Neural cell (in vitro differentiated cells): ENCODE measurements at regions not wholly inside any gene's neighbourhood (a gene's known extent, or its start where the extent isn't known, plus 50 kb on each side); places are given as distances from the start of the nearest gene placed in this dataset.

Experiments
- H2AFZ ChIP-seq: fragments of 200-600, 300-800 bp; sonication (generic), shearing (Covaris generic); 2 replicates; pipeline ENCODE4 v1.6.0; 2014; ENCODE audit warnings: low read depth, mild to moderate bottlenecking, antibody characterized with exemption, low read length, moderate library complexity
- H3F3A ChIP-seq: fragments of 200-600 bp; shearing (Covaris generic); 2 replicates; pipeline ENCODE4 v1.6.1; 2016; ENCODE audit warnings: mild to moderate bottlenecking, moderate library complexity, mixed read lengths, antibody characterized with exemption, low read length; ENCODE audit not compliant: insufficient read depth, poor library complexity, severe bottlenecking
- H3K27ac ChIP-seq: fragments of 200-600, 300-800 bp; sonication (generic), shearing (Covaris generic); 2 replicates; pipeline ENCODE4 v1.5.1; 2014; ENCODE audit warnings: mild to moderate bottlenecking, low read length, moderate library complexity
- H3K27me3 ChIP-seq: fragments of 300-800, 200-600 bp; sonication (generic), shearing (Covaris generic); 2 replicates; pipeline ENCODE4 v1.6.0; 2014; ENCODE audit warnings: mild to moderate bottlenecking, low read depth, low read length, moderate library complexity; ENCODE audit not compliant: insufficient read depth
- H3K36me3 ChIP-seq: fragments of 300-800, 200-600 bp; sonication (generic), shearing (Covaris generic); 2 replicates; pipeline ENCODE4 v1.5.1; 2014; ENCODE audit warnings: mild to moderate bottlenecking, antibody characterized with exemption, low read length, moderate library complexity; ENCODE audit not compliant: insufficient read depth
- H3K4me2 ChIP-seq: fragments of 300-800, 200-600 bp; sonication (generic), shearing (Covaris generic); 2 replicates; pipeline ENCODE4 v1.6.0; 2014; ENCODE audit warnings: mild to moderate bottlenecking, low read length
- H3K4me3 ChIP-seq: fragments of 300-800, 200-600 bp; sonication (generic), shearing (Covaris generic); 2 replicates; pipeline ENCODE4 v1.5.1; 2014; ENCODE audit warnings: mild to moderate bottlenecking, low read length, moderate library complexity
- H3K79me2 ChIP-seq: fragments of 200-600 bp; shearing (Covaris generic); replicated peaks from 2 replicates; pipeline ENCODE4 v1.6.0; 2014; ENCODE audit warnings: mild to moderate bottlenecking, low read length, moderate library complexity; ENCODE audit not compliant: insufficient read depth
- H3K9ac ChIP-seq: fragments of 300-800, 200-600 bp; sonication (generic), shearing (Covaris generic); 2 replicates; pipeline ENCODE4 v1.6.1; 2016; ENCODE audit warnings: mild to moderate bottlenecking, low read length, mixed read lengths
- H3K9me2 ChIP-seq: fragments of 200-600 bp; shearing (Covaris generic); 2 replicates; pipeline ENCODE4 v1.6.1; 2016; ENCODE audit warnings: mild to moderate bottlenecking, low read length, mixed read lengths; ENCODE audit not compliant: insufficient read depth
- H3K9me3 ChIP-seq: fragments of 200-600, 300-800 bp; sonication (generic), shearing (Covaris generic); 2 replicates; pipeline ENCODE4 v1.6.1; 2016; ENCODE audit warnings: mild to moderate bottlenecking, mixed run types, low read length, moderate library complexity, mixed read lengths
- H4K20me1 ChIP-seq: fragments of 200-600 bp; shearing (Covaris generic); 2 replicates; pipeline ENCODE4 v1.6.1; 2016; ENCODE audit warnings: mild to moderate bottlenecking, mixed run types; ENCODE audit not compliant: insufficient read depth
- CTCF ChIP-seq: fragments of 450-650 bp; IDR thresholded peaks from 2 replicates; pipeline ENCODE4 v1.5.1; 2014; ENCODE audit warnings: antibody characterized with exemption, mild to moderate bottlenecking, moderate library complexity; ENCODE audit not compliant: poor library complexity, severe bottlenecking
- EP300 ChIP-seq: fragments of 450-650 bp; conservative IDR thresholded peaks from 2 replicates; pipeline ENCODE4 v1.6.1; 2014; ENCODE audit warnings: antibody characterized with exemption, mild to moderate bottlenecking, moderate library complexity; ENCODE audit not compliant: poor library complexity, severe bottlenecking
- EZH2 ChIP-seq: fragments of 200-600, 300-800 bp; shearing (Covaris generic), sonication (generic); IDR thresholded peaks from 2 replicates; pipeline ENCODE4 v1.6.1; 2014; ENCODE audit warnings: antibody characterized with exemption, low read length, borderline replicate concordance, mild to moderate bottlenecking; ENCODE audit not compliant: insufficient read depth, poor library complexity, severe bottlenecking
- MXI1 ChIP-seq: fragments of 450-650 bp; conservative IDR thresholded peaks from 2 replicates; pipeline ENCODE4 v1.6.1; 2014; ENCODE audit warnings: antibody characterized with exemption, mild to moderate bottlenecking; ENCODE audit not compliant: poor library complexity, severe bottlenecking
- POLR2AphosphoS5 ChIP-seq: IDR thresholded peaks from 2 replicates; pipeline ENCODE4 v1.6.1; 2012
- RAD21 ChIP-seq: fragments of 450-650 bp; conservative IDR thresholded peaks from 2 replicates; pipeline ENCODE4 v1.6.1; 2014; ENCODE audit warnings: antibody characterized with exemption, mild to moderate bottlenecking, moderate library complexity
- REST ChIP-seq: IDR thresholded peaks from 2 replicates; pipeline ENCODE4 v1.6.1; 2012; ENCODE audit warnings: borderline replicate concordance
- SMC3 ChIP-seq: fragments of 450-650 bp; conservative IDR thresholded peaks from 2 replicates; pipeline ENCODE4 v1.6.1; 2014; ENCODE audit warnings: antibody characterized with exemption, mild to moderate bottlenecking, moderate library complexity; ENCODE audit not compliant: poor library complexity
- TAF1 ChIP-seq: IDR thresholded peaks from 2 replicates; pipeline ENCODE4 v1.6.1; 2012; ENCODE audit warnings: low read depth

- Histone ChIP-seq H3K27ac (no peak overlapping the region), H3K9me2 (no peaks in the 10 kb centered on the region), H3K79me2 (no peaks in the 10 kb centered on the region), H3K36me3 (no peaks in the 10 kb centered on the region), H3F3A (no peaks in the 10 kb centered on the region), H4K20me1 (no peaks in the 10 kb centered on the region), H3K4me2 (no peak overlapping the region), H3K9me3 (no peaks in the 10 kb centered on the region), H2AFZ (no peak overlapping the region), H3K4me3 (no peak overlapping the region), H3K9ac (no peak overlapping the region), H3K27me3 (no peaks in the 10 kb centered on the region)
- no peak for TF ChIP-seq CTCF
- no peak for TF ChIP-seq REST
These were observed 97.6 kb upstream of the TCF4 start for GRCh38 chr18:55685638-55686037.

GRCh38 chr18:55672574-55673361 is 84.8 kb upstream of the TCF4 start:
- Histone ChIP-seq H3K4me3 (no peak overlapping the region), H3K79me2 (no peaks in the 10 kb centered on the region), H3F3A (no peaks in the 10 kb centered on the region), H3K27me3 (no peaks in the 10 kb centered on the region), H3K27ac (no peak overlapping the region), H3K9me3 (no peaks in the 10 kb centered on the region), H2AFZ (no peak overlapping the region), H3K9me2 (no peaks in the 10 kb centered on the region), H3K4me2 (no peak overlapping the region), H3K9ac (no peak overlapping the region), H4K20me1 (no peaks in the 10 kb centered on the region), H3K36me3 (no peaks in the 10 kb centered on the region)
- TF ChIP-seq POLR2AphosphoS5 (no peak), EP300 (no peak), CTCF (no peak), TAF1 (no peak), SMC3 (no peak), REST (no peak), MXI1 (no peak), EZH2 (no peak), RAD21 (no peak)
